NCI-H1092 treated with DMSO at 0.1 percent for 48 hours (cell line): ENCODE measurements at regions not wholly inside any gene's neighbourhood (a gene's known extent, or its start where the extent isn't known, plus 50 kb on each side); places are given as distances from the start of the nearest gene placed in this dataset.

Experiments
- DNase-seq: peaks from one replicate; lab custom pipeline; 2025; lab: John Stamatoyannopoulos, UW

DNA sequence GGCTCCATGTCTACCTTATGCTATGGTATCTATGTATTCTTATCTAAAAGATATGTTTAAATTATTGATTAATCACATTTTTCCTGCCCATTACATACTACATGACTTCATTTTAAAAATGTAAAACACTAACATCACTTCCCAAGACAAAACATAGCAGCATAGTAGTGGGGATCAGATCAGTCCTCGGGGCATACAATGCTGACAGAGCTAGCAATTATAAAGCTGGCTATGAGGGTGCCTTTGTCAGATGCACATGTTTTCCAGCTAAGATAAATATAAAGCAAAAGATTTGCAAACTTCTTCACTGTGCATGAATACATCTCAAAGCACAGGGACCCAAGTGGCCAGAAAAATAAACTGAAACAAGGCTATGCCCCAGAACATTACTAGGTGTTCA is 549.8 kb upstream of the INTU start:
- DNase-seq: no peak

DNA sequence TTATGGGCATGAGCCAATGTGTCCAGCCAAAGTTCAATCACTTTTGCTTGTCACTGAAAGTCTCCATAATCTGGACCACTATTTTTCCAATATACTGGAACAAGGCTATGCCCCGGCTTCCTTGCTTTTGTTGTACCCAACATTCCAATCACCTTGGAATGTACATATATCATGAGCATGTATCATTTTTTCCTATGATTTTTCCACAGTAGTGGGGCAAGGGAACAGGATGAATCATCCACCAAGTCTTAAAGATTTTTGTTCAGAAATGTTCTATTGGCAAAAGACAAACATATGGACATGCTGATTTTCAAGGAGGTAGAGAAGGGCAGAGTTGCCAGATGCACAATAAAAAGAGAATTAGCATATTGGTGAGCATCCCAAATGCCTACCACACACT is 548.1 kb upstream of the INTU start:
- DNase-seq: no peak

DNA sequence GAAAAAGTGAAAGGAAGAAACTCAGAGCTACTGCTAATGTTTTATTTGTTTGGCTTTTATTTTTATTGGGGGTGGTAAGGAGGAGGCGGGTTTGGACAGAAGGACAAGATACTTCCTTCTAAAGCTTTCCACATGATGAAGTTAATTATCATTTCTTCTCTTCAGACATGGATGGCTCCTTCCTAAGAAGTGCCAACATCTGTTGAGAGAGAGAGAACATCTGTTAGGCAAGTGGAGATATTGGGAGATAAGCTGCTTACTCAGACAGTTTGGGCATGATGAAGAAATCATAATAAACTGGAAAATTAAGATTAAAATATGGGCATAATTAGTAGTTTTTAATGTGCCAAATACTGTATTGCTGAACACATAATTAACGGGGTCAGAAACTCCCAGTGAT is 535.7 kb upstream of the INTU start:
- DNase-seq: no peak

DNA sequence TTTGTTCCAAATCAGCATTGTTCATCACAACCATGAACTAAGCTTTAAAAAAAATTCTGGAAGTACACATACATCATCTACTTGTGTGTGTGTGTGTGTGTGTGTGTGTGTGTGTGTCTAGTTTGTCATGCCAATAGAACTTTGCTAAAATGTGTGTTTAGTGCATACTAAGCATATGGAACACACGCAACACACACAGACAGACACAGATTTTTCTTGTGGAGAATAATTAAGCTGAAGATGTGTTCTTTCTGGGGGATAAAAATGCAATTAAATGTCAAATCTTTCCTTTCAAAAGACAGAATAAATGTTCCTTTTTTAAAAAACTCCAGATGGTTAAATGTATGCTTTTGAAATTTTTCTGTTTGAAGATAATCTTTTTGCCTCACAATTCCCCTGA is 530.4 kb upstream of the INTU start:
- no peak for DNase-seq

DNA sequence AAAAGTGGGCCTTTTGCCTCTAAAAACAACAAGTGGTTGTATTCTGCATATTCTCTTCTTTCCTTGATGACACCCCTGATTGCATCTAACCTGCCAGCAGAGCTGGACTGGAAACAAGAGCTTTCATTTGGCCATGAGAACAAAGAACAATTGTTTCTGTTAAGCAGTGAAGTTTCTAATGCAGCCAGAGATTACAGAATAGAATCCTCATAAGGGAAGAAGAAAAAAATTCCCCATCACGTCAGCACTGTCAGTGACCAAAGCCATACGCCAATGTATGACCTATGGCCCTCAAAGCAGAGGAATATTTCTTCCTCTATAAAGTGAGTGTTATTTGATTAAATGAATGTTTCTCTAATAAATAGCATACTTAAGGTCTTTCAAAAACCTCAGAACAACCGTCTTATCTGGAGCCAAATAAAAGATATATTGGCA is 529.1 kb upstream of the INTU start:
- no peak for DNase-seq

DNA sequence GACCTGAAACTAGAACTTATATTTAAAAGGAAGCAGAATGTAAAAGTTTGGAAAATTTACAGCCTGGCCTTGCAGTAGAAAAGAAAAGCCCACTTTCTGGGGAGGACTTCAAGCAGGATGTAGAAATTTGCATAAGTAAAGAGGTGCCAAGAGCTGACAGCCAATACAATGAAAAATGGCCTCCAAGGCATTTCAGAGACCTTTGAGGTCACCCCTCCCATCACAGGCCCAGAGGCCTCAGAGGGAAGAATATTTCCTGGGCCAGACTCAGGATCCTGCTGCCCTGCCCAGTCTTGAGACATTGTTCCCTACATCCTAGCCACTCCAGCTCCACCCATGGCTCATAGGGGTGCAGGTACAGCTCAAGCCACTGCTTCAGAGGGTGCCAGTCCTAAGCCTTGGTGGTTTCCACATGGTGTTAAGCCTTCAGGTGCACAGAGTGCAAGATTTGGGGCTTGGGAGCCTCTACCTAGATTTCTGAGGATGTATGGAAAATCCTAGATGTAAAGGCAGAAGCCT is 518.9 kb upstream of the INTU start:
- DNase-seq: no peak

DNA sequence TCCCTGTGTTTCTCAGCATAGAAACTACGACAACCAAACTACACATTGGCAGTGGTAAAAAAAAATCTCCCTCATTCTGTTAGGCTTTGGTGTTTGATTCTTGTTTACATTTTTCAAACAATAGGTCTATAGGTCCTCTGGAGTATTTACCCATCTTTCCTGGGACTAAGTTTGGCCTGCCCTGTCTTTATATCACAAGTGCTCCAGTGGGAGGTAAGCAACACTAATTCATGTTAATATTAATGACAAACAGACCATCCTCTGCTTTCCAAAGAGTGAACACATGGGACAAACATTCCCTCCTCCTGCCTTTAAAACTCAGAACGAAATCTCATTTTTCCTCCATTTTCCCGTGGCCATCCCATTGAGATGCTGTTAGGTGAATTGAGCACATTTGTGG is 514.1 kb upstream of the INTU start:
- no peak for DNase-seq

DNA sequence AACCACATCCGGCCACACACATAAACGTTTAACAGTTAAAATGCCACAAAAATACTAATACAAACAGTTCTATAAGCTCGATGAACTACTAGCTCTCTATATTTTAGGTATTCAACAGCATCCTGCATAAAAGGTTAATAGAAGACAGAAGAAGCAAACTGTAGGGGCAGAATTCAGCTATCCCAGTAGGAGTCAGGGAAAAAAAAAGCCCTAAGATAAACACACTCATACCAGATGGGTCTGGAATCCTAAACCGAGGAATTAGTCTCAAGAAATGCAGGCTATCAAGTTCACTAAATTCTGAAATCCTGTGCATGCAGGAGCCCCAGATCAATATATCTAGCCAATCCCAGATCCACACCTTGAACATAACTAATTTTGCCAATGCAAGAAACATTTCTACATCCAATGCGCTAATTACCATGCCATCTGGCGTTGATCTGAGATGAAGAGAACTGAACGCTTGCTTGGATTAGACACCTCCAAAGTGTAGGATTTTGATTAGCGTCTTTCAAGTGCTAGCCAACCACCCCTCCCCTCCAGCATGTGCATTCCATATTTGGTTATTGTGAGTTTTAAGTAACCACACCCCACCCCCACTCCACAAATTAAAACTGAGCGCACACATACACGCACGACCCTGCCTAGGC is 512.2 kb upstream of the INTU start:
- DNase-seq: no peak

DNA sequence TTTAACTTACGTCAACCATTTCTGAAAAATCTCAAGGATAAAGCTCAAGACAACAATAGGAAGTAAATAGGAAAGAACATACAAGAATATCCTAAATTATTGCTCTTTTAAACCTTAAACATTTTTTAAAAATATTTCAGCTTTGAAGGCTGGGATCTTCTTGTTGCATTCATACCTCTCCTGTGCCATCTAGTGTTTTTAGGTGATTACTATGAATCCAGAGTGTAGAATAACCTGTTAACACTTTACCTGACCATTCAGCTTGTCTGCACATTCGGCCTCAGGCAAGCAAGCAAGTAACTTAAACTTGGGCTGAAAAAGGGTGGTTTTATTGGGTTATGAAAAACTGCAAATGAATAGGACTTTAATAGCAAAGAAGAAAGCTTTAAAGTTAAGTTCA is 507.8 kb upstream of the INTU start:
- DNase-seq: peak; percentile 66

DNA sequence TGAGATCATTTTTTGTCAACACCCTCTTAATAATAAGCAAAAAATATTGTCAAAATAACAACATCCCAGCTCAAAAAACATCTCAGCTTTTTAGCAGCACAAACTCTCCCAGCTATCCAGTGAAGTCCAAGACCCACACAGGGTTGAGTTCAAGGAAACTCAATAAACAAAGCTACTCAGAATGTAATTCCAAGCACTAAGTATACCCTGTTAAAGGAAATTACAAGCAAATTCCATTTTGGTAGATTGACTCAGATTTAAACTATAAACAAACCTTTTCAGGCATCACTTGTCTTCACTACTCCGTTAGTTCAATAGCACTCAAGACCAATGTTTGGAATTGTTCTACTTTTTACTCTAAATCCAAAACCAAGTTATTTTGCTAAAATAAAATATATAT is 506.0 kb upstream of the INTU start:
- no peak for DNase-seq

DNA sequence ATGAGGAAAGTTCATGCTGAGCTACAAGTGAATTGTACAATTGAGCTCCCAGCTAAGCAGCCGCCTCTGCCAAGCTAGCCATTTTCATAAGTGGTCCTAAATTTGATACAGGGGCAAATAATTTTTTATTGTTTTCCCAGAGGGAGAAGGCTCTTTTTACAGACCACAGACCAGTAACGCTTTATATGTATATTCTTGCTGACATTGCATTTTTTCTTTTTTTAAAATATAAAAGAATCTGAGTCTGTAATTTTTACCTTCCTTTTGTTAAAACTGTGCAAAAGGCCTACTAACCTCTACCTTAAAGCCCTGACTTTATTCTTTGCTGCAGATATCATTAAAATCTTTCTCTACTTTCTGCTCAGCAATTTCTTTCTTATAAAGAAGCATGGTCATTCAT is 501.2 kb upstream of the INTU start:
- peak; percentile 85 for DNase-seq

DNA sequence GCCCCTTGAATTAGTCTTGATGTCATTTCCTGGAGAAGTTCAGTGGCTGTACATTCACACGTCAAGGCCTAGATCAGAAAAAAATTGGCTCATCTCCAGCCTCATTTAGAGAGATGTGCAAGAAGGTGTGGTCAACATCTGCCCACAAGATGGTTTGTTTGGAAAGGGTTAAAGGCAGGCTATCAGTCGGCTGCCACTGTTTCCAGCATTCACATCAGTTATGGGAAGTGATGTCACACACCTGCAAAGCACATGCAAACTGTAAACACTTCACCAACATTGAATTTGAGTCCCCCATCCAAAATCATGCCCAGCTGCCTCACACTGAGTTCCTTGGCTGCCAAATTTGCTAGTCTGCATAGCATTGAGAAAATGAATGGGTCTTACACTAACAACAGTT is 498.3 kb upstream of the INTU start:
- DNase-seq: peak; percentile 73

DNA sequence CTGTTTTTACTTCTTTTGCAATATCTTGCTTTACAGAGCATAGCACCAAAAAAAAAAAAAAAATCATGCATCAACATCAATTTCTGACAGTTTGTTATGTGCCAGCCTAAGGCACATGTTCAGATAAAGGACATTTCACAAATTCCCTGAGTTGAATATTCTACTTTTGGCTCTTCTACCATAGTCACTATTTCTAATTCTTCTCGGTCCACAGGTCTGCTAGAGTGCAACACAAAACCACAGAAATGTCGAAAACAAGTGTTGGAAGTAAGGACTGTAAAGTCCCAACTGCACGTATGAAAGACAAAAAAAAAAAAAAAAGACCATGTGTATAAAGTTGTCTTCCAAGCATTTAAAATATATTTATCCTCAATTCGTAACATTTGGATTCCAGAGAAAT is 494.2 kb upstream of the INTU start:
- no peak for DNase-seq

DNA sequence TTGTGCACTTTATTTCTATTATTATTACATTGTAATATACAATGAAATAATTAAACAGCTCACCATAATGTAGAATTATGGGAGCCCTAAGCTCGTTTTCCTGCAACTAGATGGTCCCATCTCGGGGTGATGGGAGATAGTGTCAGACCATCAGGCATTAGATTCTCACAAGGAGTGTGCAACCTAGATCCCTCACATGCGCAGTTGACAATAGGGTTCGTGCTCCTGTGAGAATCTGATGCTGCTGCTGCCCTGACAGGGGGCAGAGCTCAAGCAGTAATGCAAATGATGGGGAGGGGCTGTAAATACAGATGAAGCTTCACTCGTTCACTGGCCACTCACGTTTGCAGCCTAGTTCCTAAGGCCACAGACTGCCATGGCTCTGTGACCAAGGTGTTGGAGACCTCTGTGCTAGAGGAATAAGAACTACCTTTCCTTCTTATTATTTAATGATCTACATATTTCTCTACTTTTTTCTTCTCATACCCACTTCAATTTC is 492.9 kb upstream of the INTU start:
- DNase-seq: no peak

DNA sequence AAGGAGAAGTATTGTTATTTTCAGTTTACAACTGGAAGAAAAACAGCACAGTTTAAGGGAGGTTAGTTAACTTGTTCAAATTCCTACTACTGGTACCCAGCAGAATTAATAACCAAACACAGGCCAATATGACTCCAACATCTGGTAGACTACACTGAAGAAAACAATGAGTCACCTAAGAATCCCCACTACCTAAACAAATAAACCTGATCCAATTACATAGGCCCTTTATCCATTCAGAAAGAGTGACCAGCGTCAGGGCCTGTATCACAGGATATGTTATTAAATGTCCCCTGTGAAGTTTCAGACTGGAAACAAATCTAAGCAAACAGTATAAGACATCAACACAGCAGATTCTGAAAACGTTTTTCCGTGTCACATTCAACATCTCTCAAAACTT is 492.5 kb upstream of the INTU start:
- DNase-seq: peak; percentile 24

DNA sequence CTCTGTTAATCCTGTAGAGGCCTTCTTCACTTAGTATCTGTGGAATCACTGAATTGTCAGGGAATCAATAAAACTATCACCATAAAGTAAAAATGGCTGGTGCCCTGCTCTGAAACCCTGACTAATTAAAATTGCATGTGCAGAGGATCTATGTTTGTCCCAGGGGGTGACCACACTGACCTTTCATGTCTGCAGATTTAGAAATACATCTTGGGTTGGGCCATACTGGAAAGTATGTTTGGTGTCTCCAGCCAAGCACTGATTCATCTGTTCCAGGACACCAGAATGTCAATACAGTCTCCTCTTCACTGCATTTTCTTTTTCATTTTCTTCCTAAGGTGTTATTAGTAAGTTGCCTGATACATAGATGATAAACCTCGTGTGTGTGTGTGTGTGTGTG is 490.9 kb upstream of the INTU start:
- DNase-seq: no peak

DNA sequence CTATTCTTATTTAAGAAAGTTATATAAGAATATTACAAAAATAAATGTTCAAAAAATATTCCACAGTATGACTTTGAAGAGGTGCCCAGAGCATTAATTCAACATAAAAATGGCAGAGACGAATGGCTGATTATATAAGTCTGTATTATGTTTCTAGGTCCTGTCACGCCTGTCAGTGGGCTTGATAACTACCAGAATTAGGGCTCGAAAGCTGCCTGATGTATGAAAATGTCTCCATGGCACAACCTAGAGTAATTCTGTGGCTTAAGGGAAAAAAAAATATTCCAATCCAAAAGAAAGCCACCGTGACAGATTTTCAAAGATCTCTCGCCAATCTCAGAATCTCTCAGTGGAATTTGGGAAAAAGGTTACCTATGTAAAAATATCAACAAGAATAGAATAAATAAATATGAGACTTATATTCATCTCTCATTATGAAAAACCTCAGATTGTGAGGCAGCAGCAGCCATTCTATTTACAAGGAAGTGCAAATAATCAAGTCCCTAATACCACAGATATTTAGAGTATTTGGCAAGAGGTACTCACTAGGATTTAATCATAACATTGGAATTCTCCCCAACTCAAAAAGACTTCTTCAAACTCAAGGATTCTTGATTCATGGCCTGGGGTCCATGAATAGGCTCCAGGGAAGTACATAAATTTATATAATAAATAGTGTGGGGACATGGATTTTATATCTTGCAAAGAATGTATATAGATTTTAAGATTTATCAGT is 489.1 kb upstream of the INTU start:
- no peak for DNase-seq

DNA sequence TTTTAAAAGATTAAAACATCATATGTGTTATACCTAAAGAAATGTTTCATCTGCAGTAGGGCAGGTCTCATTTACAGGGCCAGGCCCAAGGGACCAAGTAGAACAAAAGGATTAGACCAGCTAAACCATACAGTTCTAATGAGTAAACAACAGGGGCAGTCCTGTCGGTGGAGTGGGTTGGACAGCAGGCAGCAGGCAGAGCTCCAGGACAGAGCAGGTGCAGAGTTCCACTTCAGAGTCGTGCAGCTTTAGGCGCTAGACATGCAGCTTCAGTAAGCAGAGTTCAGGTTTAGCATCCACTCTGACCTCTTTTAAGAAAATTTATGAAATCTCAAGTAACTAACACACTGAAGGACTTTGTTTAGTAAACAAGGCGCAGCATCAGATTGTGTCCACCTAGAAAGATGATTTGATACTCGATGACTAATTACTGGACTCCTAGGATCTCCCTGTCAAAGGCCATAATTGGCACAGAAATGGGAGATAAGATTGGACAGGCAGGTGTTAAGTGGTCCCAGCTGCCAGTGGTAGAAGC is 487.7 kb upstream of the INTU start:
- DNase-seq: peak; percentile 100

DNA sequence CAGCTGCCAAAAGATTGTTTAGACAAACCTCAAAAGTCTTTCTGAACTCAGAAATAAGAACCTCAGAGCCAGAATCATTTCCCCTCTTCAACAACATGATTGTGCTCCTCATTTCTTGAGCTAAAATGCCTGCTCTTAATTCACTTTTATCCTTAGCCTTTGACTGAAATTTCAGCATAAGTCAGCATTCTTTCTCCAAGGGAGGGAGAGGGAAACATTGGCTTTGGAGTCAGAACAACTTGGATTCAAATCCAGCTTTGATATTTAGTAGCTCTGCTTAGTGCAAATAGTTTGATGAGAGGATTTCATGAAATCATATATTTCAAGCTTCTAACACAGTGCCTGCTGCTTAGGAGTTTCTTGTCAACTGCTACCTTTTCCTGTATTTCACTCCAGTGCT is 484.6 kb upstream of the INTU start:
- DNase-seq: no peak

DNA sequence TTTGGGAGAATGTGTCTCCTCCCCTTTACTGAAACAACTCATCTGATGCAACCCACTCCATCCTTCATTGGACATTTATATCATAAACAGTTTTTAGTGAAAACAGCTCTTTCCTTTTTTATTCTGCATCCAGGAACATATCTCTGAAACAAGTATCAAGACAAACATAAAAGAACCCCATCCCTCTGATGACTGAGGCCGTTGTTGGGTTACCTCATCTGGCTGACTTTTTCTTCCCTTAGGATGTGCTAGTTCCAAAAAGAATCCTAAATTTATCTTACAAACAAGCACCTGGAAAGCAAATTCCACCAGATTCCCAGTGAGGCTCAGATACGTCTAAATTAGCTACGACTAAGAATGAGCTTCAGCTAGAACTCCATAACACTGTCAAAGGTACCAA is 483.7 kb upstream of the INTU start:
- no peak for DNase-seq

DNA sequence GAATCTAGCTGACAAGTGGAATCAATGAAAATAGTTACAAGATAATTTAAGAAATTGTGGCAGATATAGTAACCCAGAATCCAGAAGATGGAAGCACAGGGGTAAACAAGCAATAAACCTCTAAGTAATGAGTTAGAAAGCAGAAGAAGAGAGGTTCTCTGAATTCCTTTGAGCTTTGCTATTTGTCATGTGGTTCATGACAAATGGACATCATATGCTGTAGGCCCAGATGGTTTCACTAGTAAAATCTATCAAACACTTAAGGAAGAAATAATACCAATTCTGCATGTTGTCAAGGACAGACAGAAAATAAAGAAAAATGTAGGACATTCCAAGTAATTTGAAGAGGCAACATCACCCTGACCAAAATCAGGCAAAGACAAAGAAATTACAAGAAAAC is 480.8 kb upstream of the INTU start:
- DNase-seq: no peak

DNA sequence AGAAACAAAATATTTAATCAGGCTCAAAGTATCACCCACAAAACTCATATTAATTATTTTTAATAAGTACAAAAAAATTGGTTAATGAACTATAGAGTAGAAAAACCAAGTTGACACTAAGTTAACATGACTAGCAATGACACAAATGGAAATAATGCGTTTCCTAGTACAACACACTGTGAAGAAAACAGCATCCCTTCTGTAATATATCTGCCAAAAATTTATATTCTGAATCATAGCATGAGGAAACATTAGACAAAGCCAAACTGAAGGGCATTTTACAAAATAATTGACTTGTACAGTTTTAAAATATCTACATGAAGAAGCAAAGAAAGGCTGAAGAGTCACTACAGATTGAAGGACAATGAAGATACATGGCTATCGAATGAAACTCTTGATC is 477.6 kb upstream of the INTU start:
- DNase-seq: no peak

DNA sequence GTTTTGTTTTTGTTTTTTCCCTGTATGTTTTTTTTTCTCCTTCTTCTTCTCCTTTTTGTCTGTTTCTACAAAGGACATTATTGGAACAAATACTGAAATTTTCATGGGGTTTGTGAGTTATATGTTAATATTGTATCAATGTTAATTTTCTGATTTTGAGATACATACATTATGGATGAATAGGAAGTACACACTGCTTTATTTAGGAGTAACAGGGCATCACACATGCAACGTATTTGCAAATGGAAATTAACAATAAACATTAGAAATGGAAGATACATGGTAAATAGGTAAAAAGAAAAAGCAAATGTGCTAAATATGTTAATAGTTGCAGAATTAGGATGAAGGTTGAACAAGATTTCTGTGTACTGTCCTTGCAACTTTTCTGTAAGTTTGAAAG is 477.2 kb upstream of the INTU start:
- DNase-seq: no peak
